Fibroblast of villous mesenchyme (primary cell): ENCODE measurements at regions not wholly inside any gene's neighbourhood (a gene's known extent, or its start where the extent isn't known, plus 50 kb on each side); places are given as distances from the start of the nearest gene placed in this dataset.

Experiments used
- DNase-seq: peaks from one replicate; pipeline ENCODE4 v3.0.0-alpha.2; 2010; ENCODE audit warnings: low read depth
- H3K4me3 ChIP-seq: 2 replicates; pipeline ENCODE4 v1.5.1; 2011; ENCODE audit warnings: low read depth, mild to moderate bottlenecking, low read length
- TF ChIP-seq, protein P1 (sequence below): IDR thresholded peaks from 2 replicates; pipeline ENCODE4 v1.5.1; 2012; ENCODE audit warnings: low read depth, mild to moderate bottlenecking, low read length; ENCODE audit not compliant: insufficient read depth

DNA sequence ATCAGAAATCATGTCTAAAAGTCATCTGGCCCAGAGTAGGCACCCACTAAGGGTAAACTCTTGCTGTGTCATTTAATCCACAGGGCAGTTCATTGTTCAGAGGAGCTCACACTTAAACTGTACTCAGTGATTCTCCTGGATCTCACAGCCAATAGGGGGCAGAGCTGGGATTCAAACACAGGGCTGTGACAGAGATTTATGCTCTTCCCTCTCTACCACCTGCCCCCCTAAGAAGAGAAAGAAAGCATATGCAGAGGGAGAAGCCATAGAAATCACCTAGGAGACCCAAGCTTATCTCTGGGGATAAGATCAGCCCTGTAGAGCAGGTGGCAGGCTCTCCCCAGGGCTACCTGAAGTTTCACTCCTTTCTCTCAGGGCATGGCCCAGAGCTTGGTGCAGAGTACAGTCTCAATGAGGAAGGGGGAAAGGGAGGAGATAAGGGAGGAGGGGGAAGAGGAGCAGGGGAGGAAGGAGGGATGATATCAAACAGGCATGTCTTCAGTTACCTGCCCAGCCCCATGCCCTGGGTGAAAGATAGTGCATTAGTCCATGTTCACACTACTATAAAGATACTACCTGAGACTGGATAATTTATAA is 51.8 kb upstream of the ADPGK start:
- TF ChIP-seq, protein P1, sequence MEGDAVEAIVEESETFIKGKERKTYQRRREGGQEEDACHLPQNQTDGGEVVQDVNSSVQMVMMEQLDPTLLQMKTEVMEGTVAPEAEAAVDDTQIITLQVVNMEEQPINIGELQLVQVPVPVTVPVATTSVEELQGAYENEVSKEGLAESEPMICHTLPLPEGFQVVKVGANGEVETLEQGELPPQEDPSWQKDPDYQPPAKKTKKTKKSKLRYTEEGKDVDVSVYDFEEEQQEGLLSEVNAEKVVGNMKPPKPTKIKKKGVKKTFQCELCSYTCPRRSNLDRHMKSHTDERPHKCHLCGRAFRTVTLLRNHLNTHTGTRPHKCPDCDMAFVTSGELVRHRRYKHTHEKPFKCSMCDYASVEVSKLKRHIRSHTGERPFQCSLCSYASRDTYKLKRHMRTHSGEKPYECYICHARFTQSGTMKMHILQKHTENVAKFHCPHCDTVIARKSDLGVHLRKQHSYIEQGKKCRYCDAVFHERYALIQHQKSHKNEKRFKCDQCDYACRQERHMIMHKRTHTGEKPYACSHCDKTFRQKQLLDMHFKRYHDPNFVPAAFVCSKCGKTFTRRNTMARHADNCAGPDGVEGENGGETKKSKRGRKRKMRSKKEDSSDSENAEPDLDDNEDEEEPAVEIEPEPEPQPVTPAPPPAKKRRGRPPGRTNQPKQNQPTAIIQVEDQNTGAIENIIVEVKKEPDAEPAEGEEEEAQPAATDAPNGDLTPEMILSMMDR = peak; percentile 44
- no peak for DNase-seq
- no peak overlapping the region for H3K4me3 ChIP-seq

GRCh38 chr15:72833561-72833960 is 50.0 kb upstream of the ADPGK start:
- no peak overlapping the region for H3K4me3 ChIP-seq
- TF ChIP-seq, protein P1 = no peak
- no peak for DNase-seq
